CD4-positive, alpha-beta T cell (primary cell): ENCODE measurements at regions not wholly inside any gene's neighbourhood (a gene's known extent, or its start where the extent isn't known, plus 50 kb on each side); places are given as distances from the start of the nearest gene placed in this dataset.
A peak's percentile ranks its signal among the peaks of the same experiment; 100 is the strongest.

Experiments
- ATAC-seq: fragments of 200-7000 bp; cut with Tn5 transposase; one replicate; pipeline ENCODE4 v1.10.0; 2022; ENCODE audit warnings: mild to moderate bottlenecking; ENCODE audit not compliant: poor library complexity
- CTCF ChIA-PET: fragments of 350-600 bp; sonication (Branson Sonifier 250); formaldehyde crosslinking; loops from one replicate; lab custom pipeline; 2021; ENCODE audit warnings: antibody characterized with exemption, inconsistent platforms; lab: Charles Lee
- POLR2A ChIA-PET: fragments of 350-600 bp; sonication (Branson Sonifier 250); formaldehyde crosslinking; loops from one replicate; lab custom pipeline; 2021; ENCODE audit warnings: antibody characterized with exemption, inconsistent platforms; lab: Charles Lee
- DNase-seq, 14 experiments: peaks; one replicate each; pipeline ENCODE4 v3.0.0-alpha.2; 2013 to 2020; ENCODE audit warnings: mixed read lengths in 2 of 14
- H3K27ac ChIP-seq, 2 donors: one replicate each; pipeline versions ENCODE4 v1.5.1 to v1.7.0; 2013; ENCODE audit warnings: low read length in 2 of 2, low read depth in 1 of 2, mild to moderate bottlenecking in 1 of 2
- H3K27me3 ChIP-seq, 2 experiments: 1 replicate in 1 of 2; 2 replicates in 1 of 2; pipeline versions ENCODE4 v1.6.1 to v1.7.0; 2013; ENCODE audit warnings: low read length in 2 of 2, control low read depth in 1 of 2, mild to moderate bottlenecking in 1 of 2, moderate library complexity in 1 of 2; ENCODE audit not compliant: insufficient read depth in 2 of 2, control insufficient read depth in 1 of 2
- H3K36me3 ChIP-seq: one replicate; pipeline ENCODE4 v1.6.1; 2013; ENCODE audit warnings: low read length, control low read depth; ENCODE audit not compliant: insufficient read depth
- H3K4me1 ChIP-seq: one replicate; pipeline ENCODE4 v1.6.1; 2013; ENCODE audit warnings: low read length, control low read depth; ENCODE audit not compliant: insufficient read depth
- H3K4me3 ChIP-seq: one replicate; pipeline ENCODE4 v1.5.1; 2013; ENCODE audit warnings: mild to moderate bottlenecking, low read length, moderate library complexity
- H3K9me3 ChIP-seq, 2 experiments: 1 replicate in 1 of 2; 2 replicates in 1 of 2; pipeline versions ENCODE4 v1.6.1 to v1.7.0; 2013; ENCODE audit warnings: low read length in 2 of 2, mild to moderate bottlenecking in 2 of 2, control low read depth in 1 of 2, moderate library complexity in 1 of 2; ENCODE audit not compliant: control insufficient read depth in 1 of 2, insufficient read depth in 1 of 2
- H3K27ac Mint-ChIP-seq: one replicate; pipeline ENCODE4 v1.8.0; 2020; ENCODE audit warnings: mixed read lengths
- H3K27me3 Mint-ChIP-seq: one replicate; pipeline ENCODE4 v1.8.0; 2021; ENCODE audit warnings: mixed read lengths
- H3K36me3 Mint-ChIP-seq: one replicate; pipeline ENCODE4 v1.8.0; 2021; ENCODE audit warnings: low read depth, mixed read lengths
- H3K4me1 Mint-ChIP-seq: one replicate; pipeline ENCODE4 v1.8.0; 2021; ENCODE audit warnings: low read depth, mixed read lengths
- H3K4me3 Mint-ChIP-seq: one replicate; pipeline ENCODE4 v1.8.0; 2020; ENCODE audit warnings: mild to moderate bottlenecking, mixed read lengths
- H3K9me3 Mint-ChIP-seq: one replicate; pipeline ENCODE4 v1.8.0; 2020; ENCODE audit warnings: mixed read lengths
- intact Hi-C, 2 experiments: fragments of 100-400 bp; cut with DNase I in 1 of 2; cut with micrococcal nuclease in 1 of 2; formaldehyde crosslinking; loops; one replicate each; pipeline versions ENCODE4 v1.15.1 to v1.9.0; 2023 to 2025; cut with DNase I, micrococcal nuclease
- TF ChIP-seq, protein P1 (sequence below): fragments of 200-600 bp; IDR thresholded peaks from one replicate; pipeline ENCODE4 v1.8.0; 2022; ENCODE audit warnings: antibody characterized with exemption, mild to moderate bottlenecking

DNA sequence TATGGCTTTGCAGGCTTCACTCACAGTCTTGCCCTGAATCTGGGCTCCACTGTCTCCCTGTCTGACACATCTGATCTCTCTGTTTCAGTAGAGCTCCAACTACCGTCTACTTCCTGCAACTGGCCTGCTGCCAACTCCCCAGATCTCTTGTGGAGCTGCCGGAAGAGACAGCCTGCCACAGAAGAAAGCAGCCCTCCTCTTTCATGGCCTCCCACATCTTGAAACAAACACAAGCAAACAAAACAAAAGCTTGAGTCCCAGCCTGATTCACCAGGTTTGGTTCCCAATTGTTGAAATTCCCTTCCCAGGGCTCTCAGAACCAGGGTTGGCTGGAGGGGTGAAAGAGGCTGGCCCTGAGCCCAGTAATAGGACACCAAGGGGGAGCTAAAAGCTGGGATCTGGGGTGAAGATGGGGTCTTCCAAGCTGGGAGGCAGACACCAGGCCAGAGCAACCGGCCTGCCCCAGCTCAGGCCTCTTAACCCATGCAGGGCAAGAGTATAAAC, 55.3 kb upstream of the CA12 start:
- H3K4me3 Mint-ChIP-seq = peak overlapping the region; percentile 1
- peak overlapping the region; percentile 83 for H3K27ac Mint-ChIP-seq
- Histone ChIP-seq H3K4me1 (peaks cover 44% of the 10 kb centered on the region), H3K36me3 (no peaks in the 10 kb centered on the region), H3K27me3 (no peaks in the 10 kb centered on the region), H3K9me3 (no peaks in the 10 kb centered on the region), H3K4me3 (no peak overlapping the region), H3K27ac (peak overlapping the region; percentile 38 to 52)
- DNase-seq = peak; percentile 69 to 90 (median 80)
- intact Hi-C loops = no loop called here
- ATAC-seq = peak; percentile 91
- no peaks in the 10 kb centered on the region for H3K36me3 Mint-ChIP-seq
- ChIA-PET POLR2A (interaction anchor here (0.6 to 2.5 kb wide), 17 partner anchors 10 to 657 kb away, joined by 3 to 11 read pairs (median 4); partner anchors contain the start of genes CIAO2A and RPS27L), CTCF (interaction anchor here (1.0 to 1.2 kb wide), 3 partner anchors 9 to 10 kb away, joined by 3 to 4 read pairs (median 4); no protein-coding TSS in a partner anchor)
- H3K4me1 Mint-ChIP-seq = peaks cover 54% of the 10 kb centered on the region
- TF ChIP-seq, protein P1, sequence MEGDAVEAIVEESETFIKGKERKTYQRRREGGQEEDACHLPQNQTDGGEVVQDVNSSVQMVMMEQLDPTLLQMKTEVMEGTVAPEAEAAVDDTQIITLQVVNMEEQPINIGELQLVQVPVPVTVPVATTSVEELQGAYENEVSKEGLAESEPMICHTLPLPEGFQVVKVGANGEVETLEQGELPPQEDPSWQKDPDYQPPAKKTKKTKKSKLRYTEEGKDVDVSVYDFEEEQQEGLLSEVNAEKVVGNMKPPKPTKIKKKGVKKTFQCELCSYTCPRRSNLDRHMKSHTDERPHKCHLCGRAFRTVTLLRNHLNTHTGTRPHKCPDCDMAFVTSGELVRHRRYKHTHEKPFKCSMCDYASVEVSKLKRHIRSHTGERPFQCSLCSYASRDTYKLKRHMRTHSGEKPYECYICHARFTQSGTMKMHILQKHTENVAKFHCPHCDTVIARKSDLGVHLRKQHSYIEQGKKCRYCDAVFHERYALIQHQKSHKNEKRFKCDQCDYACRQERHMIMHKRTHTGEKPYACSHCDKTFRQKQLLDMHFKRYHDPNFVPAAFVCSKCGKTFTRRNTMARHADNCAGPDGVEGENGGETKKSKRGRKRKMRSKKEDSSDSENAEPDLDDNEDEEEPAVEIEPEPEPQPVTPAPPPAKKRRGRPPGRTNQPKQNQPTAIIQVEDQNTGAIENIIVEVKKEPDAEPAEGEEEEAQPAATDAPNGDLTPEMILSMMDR = no peak
- H3K27me3 Mint-ChIP-seq = no peaks in the 10 kb centered on the region
- no peaks in the 10 kb centered on the region for H3K9me3 Mint-ChIP-seq

DNA sequence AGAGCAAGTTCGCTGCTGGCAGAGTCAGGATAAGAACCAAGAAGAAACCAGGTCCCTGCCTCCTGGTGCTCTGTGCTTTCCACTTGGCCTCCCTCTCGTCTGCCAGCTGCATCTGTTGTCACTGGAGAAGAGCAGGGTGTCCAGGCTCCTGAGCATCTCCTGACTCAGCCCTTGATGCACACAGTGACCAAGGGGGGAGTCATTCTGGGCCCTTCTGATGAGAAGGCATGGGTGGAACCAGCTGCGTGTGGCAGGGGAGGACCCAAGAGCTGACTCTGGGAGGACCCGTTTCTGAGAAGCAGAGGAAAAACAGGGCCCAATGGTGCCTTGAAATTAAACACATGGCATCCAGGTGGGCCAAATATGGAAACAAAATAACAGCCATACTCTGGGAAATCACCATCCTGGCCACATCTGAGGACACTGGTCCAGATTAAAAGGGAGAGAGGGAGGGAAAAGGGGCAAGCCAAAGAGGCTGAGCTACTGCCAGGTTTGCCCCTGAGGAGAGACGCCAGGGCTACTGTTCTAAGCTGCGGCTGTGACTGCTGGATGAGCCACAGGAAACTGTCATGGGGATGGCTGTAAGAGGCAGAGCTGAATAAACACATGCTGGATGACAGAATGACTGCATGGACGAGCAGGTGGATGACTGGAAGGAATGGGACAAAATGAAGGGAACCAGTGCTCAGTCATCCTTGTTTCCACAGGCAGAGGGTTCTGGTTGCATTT, 58.1 kb upstream of the CA12 start:
- no peaks in the 10 kb centered on the region for H3K27me3 ChIP-seq
- DNase-seq (peak in 3 of 14 experiments; percentile 9 to 26 (median 24)), ATAC-seq (peak; percentile 22)
- H3K27ac ChIP-seq = no peak overlapping the region
- H3K27me3 Mint-ChIP-seq = no peaks in the 10 kb centered on the region
- intact Hi-C loops = no loop called here
- TF ChIP-seq, protein P1 = no peak
- H3K9me3 ChIP-seq = no peaks in the 10 kb centered on the region
- peak overlapping the region; percentile 81 for H3K27ac Mint-ChIP-seq
- H3K36me3 Mint-ChIP-seq = no peaks in the 10 kb centered on the region
- CTCF ChIA-PET = interaction anchor here (0.5 kb wide), 1 partner anchor 1796 kb away, joined by 3 read pairs; no protein-coding TSS in a partner anchor
- H3K4me3 ChIP-seq = no peak overlapping the region
- H3K36me3 ChIP-seq = no peaks in the 10 kb centered on the region
- no peaks in the 10 kb centered on the region for H3K9me3 Mint-ChIP-seq
- H3K4me1 Mint-ChIP-seq = peaks cover 56% of the 10 kb centered on the region
- POLR2A ChIA-PET = interaction anchor here (0.5 to 1.0 kb wide), 2 partner anchors 64 to 946 kb away, joined by 3 to 4 read pairs; partner anchors contain the start of gene USP3
- peaks cover 46% of the 10 kb centered on the region for H3K4me1 ChIP-seq
- H3K4me3 Mint-ChIP-seq = no peak overlapping the region

DNA sequence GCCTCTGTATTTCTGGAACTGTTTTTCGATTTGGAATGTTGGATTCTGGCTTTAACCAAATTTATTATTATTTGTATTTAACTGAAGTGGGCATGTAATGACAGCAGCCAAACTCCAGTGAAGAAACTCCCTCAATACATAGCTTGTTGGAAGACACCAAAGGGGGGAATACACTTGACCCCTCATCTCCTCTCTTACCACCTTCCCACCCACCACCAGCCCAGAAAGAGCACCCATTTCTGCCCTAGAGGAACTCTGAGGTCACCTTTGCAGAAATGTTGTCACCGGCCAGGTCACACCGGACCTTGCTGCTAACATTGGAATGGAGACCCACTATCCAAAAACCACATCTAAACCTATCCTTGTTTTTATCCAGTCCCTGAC, 58.6 kb upstream of the CA12 start:
- TF ChIP-seq, protein P1 = no peak
- H3K4me3 Mint-ChIP-seq = no peak overlapping the region
- POLR2A ChIA-PET = interaction anchor here (1.0 kb wide), 1 partner anchor 64 kb away, joined by 4 read pairs; the partner anchor contains the start of gene USP3
- H3K4me1 ChIP-seq = peaks cover 48% of the 10 kb centered on the region
- H3K4me3 ChIP-seq = no peak overlapping the region
- no peak for ATAC-seq
- no peaks in the 10 kb centered on the region for H3K27me3 Mint-ChIP-seq
- peaks cover 51% of the 10 kb centered on the region for H3K4me1 Mint-ChIP-seq
- no peak for DNase-seq
- peak overlapping the region; percentile 81 for H3K27ac Mint-ChIP-seq
- H3K27me3 ChIP-seq = no peaks in the 10 kb centered on the region
- CTCF ChIA-PET = interaction anchor here (0.5 kb wide), 1 partner anchor 1796 kb away, joined by 3 read pairs; no protein-coding TSS in a partner anchor
- H3K36me3 Mint-ChIP-seq = no peaks in the 10 kb centered on the region
- H3K9me3 Mint-ChIP-seq = no peaks in the 10 kb centered on the region
- intact Hi-C loops = no loop called here
- H3K9me3 ChIP-seq = no peaks in the 10 kb centered on the region
- no peaks in the 10 kb centered on the region for H3K36me3 ChIP-seq
- peak overlapping the region in 1 of 2 donors; percentile 11 for H3K27ac ChIP-seq
